ENCODE measurements at regions not wholly inside any gene's neighbourhood (a gene's known extent, or its start where the extent isn't known, plus 50 kb on each side); places are given as distances from the start of the nearest gene placed in this dataset.

- DNase-seq = no peak
These were observed 351.2 kb upstream of the EEF2KMT start for GRCh38 chr16:5448798-5449197.

GRCh38 chr16:5447734-5448133 lies 350.1 kb upstream of the EEF2KMT start:
- DNase-seq = no peak

- DNase-seq = no peak
These were observed 349.1 kb upstream of the EEF2KMT start for GRCh38 chr16:5446623-5447240.

GRCh38 chr16:5444189-5444588 lies 346.6 kb upstream of the EEF2KMT start:
- no peak for DNase-seq

GRCh38 chr16:5442986-5443385 lies 345.4 kb upstream of the EEF2KMT start:
- no peak for DNase-seq

GRCh38 chr16:5442054-5442453 lies 344.5 kb upstream of the EEF2KMT start:
- DNase-seq = no peak

GRCh38 chr16:5438591-5438990 lies 341.0 kb upstream of the EEF2KMT start:
- no peak for DNase-seq

GRCh38 chr16:5433587-5433986 lies 336.0 kb upstream of the EEF2KMT start:
- no peak for DNase-seq

GRCh38 chr16:5432166-5432565 lies 334.6 kb upstream of the EEF2KMT start:
- DNase-seq = no peak

GRCh38 chr16:5430598-5430997 lies 333.0 kb upstream of the EEF2KMT start:
- no peak for DNase-seq

GRCh38 chr16:5428932-5429331 lies 331.3 kb upstream of the EEF2KMT start:
- DNase-seq = no peak

- DNase-seq = no peak
These were observed 330.0 kb upstream of the EEF2KMT start for GRCh38 chr16:5427571-5427970.

- DNase-seq = no peak
These were observed 325.3 kb upstream of the EEF2KMT start for GRCh38 chr16:5422643-5423496.

GRCh38 chr16:5422047-5422446 lies 324.5 kb upstream of the EEF2KMT start:
- DNase-seq = no peak

- no peak for DNase-seq
These were observed 318.4 kb upstream of the EEF2KMT start for GRCh38 chr16:5416013-5416412.

GRCh38 chr16:5415123-5415522 lies 317.5 kb upstream of the EEF2KMT start:
- no peak for DNase-seq

- no peak for DNase-seq
These were observed 315.1 kb upstream of the EEF2KMT start for GRCh38 chr16:5412731-5413130.

- no peak for DNase-seq
These were observed 300.6 kb upstream of the EEF2KMT start for GRCh38 chr16:5398203-5398602.

- no peak for DNase-seq
These were observed 299.3 kb upstream of the EEF2KMT start for GRCh38 chr16:5396880-5397279.

- no peak for DNase-seq
These were observed 295.5 kb upstream of the EEF2KMT start for GRCh38 chr16:5393070-5393469.

- DNase-seq = no peak
These were observed 289.4 kb upstream of the EEF2KMT start for GRCh38 chr16:5386989-5387388.

GRCh38 chr16:5385811-5386210 lies 288.2 kb upstream of the EEF2KMT start:
- no peak for DNase-seq

GRCh38 chr16:5385115-5385514 lies 287.5 kb upstream of the EEF2KMT start:
- no peak for DNase-seq

- no peak for DNase-seq
These were observed 286.1 kb upstream of the EEF2KMT start for GRCh38 chr16:5383737-5384136.

- DNase-seq = no peak
These were observed 284.9 kb upstream of the EEF2KMT start for GRCh38 chr16:5382484-5382883.

Data from activated effector memory CD4-positive, alpha-beta T cell treated with anti-CD3 and anti-CD28 coated beads, Interleukin-2, amount 50 U/mL, for 16 hours (primary cell).